ENCODE measurements at regions not wholly inside any gene's neighbourhood (a gene's known extent, or its start where the extent isn't known, plus 50 kb on each side); places are given as distances from the start of the nearest gene placed in this dataset.

DNA sequence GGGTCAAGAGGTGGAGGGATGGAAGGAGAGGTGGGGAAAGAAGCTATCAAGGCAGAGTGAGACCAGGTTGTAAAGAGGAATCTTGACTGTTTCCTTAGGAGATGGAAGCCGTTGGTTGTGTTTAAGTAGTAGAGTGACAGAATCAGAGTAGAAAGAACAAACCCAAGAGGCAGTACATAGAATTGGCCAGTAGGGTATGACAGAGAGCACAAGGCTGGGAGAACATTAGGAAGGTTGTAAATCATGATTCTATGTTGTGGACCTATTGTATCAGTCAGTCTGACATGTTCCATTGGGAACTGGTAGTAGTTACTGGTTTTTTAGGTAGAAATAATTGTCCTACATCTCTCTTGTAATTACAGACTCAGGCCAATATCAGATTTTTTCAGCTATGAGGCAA is 486.9 kb upstream of the USP24 start:
- H3K4me3 ChIP-seq (ENCODE audit: low read depth, low read length): no peak overlapping the region
- no peak for DNase-seq (ENCODE audit: low read depth)
- in situ Hi-C loops (cut with HindIII; ENCODE audit: low sequenced_read_pairs): no loop called here
- peak; percentile 70 for TF ChIP-seq CTCF (IDR thresholded peaks at IDR 0.05; ENCODE audit: low read depth, low read length, missing control alignments)

GRCh38 chr1:55700359-55701130 is 485.4 kb upstream of the USP24 start:
- no peak for TF ChIP-seq CTCF (IDR thresholded peaks at IDR 0.05; ENCODE audit: low read depth, low read length, missing control alignments)
- in situ Hi-C loops (cut with HindIII; ENCODE audit: low sequenced_read_pairs): no loop called here
- no peak for DNase-seq (ENCODE audit: low read depth)
- H3K4me3 ChIP-seq (ENCODE audit: low read depth, low read length): no peak overlapping the region

DNA sequence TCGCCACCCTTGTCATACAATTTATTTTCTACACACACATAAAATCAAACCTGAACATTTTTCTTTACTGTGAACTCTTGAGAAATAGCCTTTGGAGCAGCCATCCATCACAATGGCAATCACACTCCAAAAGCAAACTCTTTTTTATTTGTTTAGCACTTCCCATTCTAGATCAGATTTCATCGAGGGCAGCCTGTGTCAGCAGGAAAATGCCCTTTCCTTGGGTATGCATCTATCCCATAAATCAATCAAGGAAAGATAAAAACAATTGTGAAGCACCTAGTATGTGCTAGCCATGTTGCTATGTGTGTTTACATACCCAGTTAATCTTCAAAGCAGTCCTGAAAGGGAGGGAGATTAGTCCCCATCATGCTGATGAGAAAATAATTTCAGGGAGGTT is 484.1 kb upstream of the USP24 start:
- DNase-seq (ENCODE audit: low read depth): no peak
- in situ Hi-C loops (cut with HindIII; ENCODE audit: low sequenced_read_pairs): loop anchor here (5.0 kb wide), 1 partner anchor 87 kb away; no protein-coding TSS in a partner anchor
- H3K4me3 ChIP-seq (ENCODE audit: low read depth, low read length): no peak overlapping the region
- TF ChIP-seq CTCF (IDR thresholded peaks at IDR 0.05; ENCODE audit: low read depth, low read length, missing control alignments): no peak

DNA sequence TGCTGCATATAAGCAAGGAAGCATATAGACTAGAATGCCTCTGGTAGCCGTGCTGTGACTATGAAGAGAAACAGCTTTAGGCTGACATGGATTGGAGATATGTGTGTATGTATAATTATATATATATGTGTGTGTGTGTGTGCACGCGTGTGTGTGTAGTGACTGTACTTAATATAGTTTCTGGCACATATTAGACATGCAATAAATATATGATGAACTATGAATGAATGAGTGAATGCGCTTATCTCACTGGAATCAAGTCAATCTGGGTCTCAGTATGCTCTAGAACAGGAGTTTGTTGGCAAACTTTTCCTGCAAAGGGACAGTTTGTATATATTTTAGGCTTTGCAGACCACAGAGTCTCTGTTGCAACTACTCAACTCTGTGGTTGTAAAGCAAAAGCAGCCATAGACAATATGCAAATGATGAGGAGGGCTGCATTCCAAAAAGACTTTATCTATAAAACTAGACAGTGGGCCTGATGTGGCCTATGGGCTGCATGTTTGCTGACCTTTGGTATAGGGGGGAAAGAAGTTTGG is 482.9 kb upstream of the USP24 start:
- no peak overlapping the region for H3K4me3 ChIP-seq (ENCODE audit: low read depth, low read length)
- no peak for DNase-seq (ENCODE audit: low read depth)
- in situ Hi-C loops (cut with HindIII; ENCODE audit: low sequenced_read_pairs): loop anchor here (5.0 kb wide), 1 partner anchor 86 kb away; no protein-coding TSS in a partner anchor
- no peak for TF ChIP-seq CTCF (IDR thresholded peaks at IDR 0.05; ENCODE audit: low read depth, low read length, missing control alignments)

- no peak for DNase-seq (ENCODE audit: low read depth)
- in situ Hi-C loops (cut with HindIII; ENCODE audit: low sequenced_read_pairs): loop anchor here (5.0 kb wide), 1 partner anchor 85 kb away; no protein-coding TSS in a partner anchor
These were observed 481.7 kb upstream of the USP24 start for GRCh38 chr1:55696891-55697290.

More at GRCh38 chr1:55696891-55697290, 481.7 kb upstream of the USP24 start:
- TF ChIP-seq CTCF (IDR thresholded peaks at IDR 0.05; ENCODE audit: low read depth, low read length, missing control alignments): no peak
- H3K4me3 ChIP-seq (ENCODE audit: low read depth, low read length): no peak overlapping the region

Data from astrocyte of the cerebellum (primary cell).